ENCODE measurements at regions not wholly inside any gene's neighbourhood (a gene's known extent, or its start where the extent isn't known, plus 50 kb on each side); places are given as distances from the start of the nearest gene placed in this dataset.

- TF ChIP-seq CTCF (IDR thresholded peaks at IDR 0.05) (no peak), POLR2A (IDR thresholded peaks at IDR 0.05) (no peak)
Observed at GRCh38 chr3:81087607-81088006, 673.8 kb downstream of the GBE1 start.
